DMS79 (cell line): ENCODE measurements at regions not wholly inside any gene's neighbourhood (a gene's known extent, or its start where the extent isn't known, plus 50 kb on each side); places are given as distances from the start of the nearest gene placed in this dataset.
"Not testable (repeated sequence)": the region's sequence is repeated elsewhere in the genome, so short reads cannot be mapped to it uniquely, and the experiment has no call there.

Source experiments
- DNase-seq: peaks from one replicate; lab custom pipeline; 2025; lab: John Stamatoyannopoulos, UW

DNA sequence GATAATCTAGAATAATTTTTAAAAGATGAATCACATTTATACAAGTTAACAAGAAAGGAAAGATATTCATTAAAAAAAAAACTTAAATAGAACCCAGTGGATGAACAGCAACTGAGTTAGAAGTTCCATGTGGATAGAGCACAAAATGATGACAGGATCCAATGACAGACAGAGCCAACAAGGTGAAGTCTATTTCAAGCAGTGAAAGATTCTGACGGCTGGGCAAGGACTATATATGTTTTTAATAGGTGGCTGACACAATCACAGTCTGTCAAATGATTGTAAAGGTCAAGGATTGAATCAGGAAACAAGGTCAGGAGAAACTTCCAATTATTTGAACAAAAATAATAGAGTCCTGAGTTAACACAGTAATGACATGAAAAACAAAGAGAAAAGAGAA lies 1460.0 kb upstream of the CDH8 start:
- no peak for DNase-seq

GRCh38 chr16:63488955-63489354 lies 1452.7 kb upstream of the CDH8 start:
- DNase-seq: no peak

GRCh38 chr16:63481060-63481459 lies 1444.8 kb upstream of the CDH8 start:
- no peak for DNase-seq

DNA sequence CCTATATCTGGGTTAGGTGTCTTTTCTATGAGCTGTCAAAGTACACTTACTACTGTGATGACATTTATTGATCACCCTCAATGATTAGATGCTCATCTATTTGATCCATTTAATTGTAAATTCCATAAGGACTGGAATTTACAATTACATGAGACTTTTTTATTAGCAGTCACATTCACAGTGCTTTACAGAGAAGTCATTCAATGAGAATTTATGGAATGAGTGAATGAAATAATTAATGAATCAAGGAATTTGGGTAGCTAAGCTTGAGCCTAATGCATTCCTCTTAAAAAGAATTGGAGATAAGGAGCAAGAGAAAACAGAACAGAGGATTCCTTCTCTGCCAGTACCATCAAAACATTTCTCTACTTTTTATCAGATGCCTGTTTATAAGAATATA lies 1437.5 kb upstream of the CDH8 start:
- no peak for DNase-seq

- DNase-seq: no peak
Measured at GRCh38 chr16:63467513-63467912, 1431.3 kb upstream of the CDH8 start.

- DNase-seq: no peak
Measured at GRCh38 chr16:63462316-63462715, 1426.1 kb upstream of the CDH8 start.

GRCh38 chr16:63461248-63461841 lies 1425.1 kb upstream of the CDH8 start:
- no peak for DNase-seq

DNA sequence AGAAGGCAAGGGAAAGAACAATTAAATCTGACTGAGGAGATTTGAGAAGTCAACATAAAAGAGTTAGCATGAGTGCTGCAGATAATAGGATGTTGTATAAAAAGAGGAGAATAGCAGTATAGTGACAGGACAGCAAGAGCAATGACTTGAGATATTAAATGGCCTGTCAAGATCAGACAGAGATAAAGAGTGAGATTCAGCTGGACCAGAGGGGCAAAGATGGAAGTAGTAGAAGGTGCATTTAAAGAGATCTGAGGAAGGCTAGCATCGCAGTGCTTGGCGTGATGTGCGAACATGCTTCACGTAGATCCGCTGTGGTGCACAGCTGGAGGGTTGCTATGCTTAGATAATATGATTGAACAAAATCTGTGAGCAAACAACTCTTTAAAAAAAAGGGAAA lies 1422.6 kb upstream of the CDH8 start:
- DNase-seq: no peak

DNA sequence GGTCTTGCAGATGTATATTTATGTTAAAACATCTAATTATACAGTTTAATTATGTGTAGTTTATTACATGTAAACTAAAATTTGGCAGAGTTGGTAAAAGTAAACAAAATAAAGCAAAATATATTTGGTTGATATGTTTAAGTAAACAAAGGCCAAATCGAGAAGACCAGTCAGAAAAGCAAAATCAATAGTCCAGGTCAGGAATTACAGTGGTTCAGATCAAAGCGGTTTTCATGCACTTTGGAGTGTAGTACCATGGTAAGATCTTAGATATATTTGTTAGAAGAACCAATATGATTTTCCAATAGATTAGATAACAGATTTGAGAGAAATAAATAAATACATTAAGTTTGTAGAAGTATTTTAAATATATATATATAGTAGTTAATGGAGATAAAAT lies 1421.6 kb upstream of the CDH8 start:
- no peak for DNase-seq

GRCh38 chr16:63453261-63453660 lies 1417.0 kb upstream of the CDH8 start:
- no peak for DNase-seq

DNA sequence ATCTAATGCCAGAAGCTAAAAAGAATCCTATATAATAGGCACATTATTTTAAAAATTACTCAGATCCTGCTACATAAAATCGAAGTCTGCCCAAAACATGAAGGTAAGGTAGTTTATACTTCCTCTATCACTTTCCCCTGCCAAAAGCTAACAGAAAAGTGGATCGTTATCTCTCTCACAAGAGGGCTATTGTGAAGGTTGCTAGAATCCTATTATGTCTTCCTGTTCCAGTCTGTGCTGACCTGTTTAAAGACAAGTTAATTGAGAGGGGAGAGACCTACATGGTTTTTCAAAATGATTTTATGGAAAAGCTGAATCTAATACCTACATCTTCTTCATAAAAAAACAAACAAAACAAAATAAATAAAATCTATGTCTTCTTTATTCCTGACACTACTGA lies 1410.9 kb upstream of the CDH8 start:
- DNase-seq: peak; percentile 16

- no peak for DNase-seq
Measured at GRCh38 chr16:63442246-63442645, 1406.0 kb upstream of the CDH8 start.

- DNase-seq: peak; percentile 0
Measured at GRCh38 chr16:63426275-63426870, 1390.1 kb upstream of the CDH8 start.

- DNase-seq: no peak
Measured at GRCh38 chr16:63422715-63423114, 1386.5 kb upstream of the CDH8 start.

DNA sequence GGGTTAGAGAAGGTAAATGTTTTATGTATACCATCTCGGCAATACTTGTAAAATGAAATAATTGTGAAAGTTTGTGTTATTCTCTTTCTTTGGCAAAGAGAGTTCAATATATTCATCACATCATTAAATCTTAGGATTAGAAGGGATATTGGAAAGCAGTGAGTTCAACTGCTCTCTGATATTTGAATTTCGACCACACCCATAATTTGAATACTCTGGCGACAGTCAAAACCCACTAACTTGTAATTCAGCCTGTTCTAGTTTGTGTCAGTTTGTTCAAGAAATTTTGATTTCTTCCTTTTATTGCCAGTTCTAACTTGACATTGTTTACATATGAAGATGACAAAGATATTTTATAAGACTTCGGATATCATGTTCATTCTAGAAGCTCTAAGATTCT lies 1380.5 kb upstream of the CDH8 start:
- no peak for DNase-seq

DNA sequence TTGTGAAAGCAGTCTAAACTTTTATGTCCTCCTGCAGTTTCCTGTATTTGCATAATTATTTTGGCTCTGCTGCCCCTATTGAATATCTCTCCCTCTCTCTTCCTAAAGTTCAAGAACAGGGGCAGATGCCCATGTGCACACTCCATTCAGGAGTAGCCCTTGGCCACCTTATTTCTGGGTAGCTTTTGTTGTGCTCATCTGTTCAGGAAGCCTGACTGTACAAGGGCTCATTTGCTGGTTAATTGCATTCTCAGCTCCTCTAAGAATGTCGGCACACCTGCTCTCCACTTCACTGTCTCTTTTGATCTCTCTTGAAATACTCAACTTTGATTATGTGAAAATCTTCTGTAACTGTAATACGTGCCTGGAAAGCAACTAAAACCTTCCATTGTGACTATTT lies 1378.8 kb upstream of the CDH8 start:
- peak; percentile 52 for DNase-seq

DNA sequence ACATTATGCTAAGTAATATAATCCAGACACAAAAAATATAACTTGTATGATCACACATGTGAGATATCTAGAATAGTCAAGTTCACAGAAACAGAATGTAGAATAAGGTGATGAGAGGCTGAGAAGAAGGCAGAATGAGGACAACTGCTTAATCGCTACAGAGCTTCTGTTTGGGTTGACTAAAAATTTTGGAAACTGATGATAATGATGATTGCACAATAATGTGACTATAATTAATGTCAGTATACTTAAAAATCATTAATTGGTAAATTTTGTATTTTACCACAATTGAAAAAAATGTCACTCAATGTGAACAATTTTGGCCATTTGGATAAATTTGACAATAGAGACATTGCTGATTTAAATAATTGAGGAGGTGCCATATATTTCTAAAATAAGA lies 1374.4 kb upstream of the CDH8 start:
- DNase-seq: no peak

GRCh38 chr16:63403792-63404191 lies 1367.6 kb upstream of the CDH8 start:
- no peak for DNase-seq

DNA sequence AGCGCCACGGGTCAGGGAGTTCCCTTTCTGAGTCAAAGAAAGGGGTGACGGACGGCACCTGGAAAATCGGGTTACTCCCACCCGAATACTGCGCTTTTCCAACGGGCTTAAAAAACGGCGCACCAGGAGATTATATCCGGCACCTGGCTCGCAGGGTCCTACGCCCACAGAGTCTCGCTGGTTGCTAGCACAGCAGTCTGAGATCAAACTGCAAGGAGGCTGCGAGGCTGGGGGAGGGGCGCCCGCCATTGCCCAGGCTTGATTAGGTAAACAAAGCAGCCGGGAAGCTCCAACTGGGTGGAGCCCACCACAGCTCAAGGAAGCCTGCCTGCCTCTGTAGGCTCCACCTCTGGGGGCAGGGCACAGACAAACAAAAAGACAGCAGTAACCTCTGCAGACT lies 1352.0 kb upstream of the CDH8 start:
- DNase-seq: not testable (repeated sequence)

DNA sequence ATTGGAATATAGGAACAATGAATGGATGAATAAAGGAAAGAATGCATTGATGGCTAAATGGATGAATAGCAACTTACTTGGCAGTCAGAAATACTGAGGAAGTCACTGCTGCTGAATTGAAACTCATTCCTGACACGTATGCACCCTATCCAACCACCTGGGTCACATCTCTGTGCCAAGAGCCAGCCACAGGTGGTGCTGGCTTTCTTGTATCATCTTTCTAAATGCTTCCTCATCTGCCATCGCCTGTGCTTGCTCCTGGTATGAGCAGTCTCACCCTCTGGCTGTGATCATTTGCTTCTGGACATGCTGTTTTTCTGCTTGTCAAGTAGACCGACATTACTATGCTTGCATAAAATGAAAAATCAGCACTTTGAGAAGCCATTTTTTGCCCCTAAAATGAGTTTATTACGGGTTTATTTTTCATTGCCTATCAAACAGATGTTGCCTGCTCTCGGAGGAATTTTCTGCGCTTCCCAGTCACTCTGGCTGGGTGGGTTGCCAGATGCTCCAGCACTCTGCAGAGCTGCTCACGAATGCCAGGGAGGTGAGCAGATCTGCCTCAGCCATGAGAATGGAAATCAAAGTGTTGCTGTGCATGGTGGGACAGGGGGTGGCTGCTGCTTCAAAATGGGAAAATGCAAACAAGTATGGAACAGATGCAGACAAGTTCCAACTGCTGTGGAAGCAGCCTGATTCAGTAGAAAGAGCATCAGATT lies 1349.6 kb upstream of the CDH8 start:
- DNase-seq: no peak

GRCh38 chr16:63373744-63374143 lies 1337.5 kb upstream of the CDH8 start:
- no peak for DNase-seq

- DNase-seq: no peak
Measured at GRCh38 chr16:63372815-63373214, 1336.6 kb upstream of the CDH8 start.

DNA sequence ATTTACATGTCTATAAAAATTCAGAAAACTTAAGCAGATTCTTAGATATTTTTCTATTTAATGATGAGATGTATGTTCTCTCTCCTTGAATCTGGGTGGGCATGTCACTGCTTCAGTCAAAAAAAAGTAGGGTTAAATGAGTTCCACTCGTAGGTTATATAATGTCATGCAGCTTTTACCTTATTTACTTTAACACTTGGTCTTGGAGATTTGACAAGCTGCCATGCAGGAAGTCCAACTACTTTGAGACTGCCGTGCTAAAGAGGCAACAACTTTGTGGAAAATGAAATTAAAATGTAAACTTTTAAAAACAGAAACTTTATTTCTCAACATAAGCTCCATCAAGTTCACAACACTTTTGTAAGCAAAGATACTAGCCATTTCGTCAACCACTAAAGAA lies 1336.0 kb upstream of the CDH8 start:
- DNase-seq: no peak
